BJ (cell line): ENCODE measurements at regions not wholly inside any gene's neighbourhood (a gene's known extent, or its start where the extent isn't known, plus 50 kb on each side); places are given as distances from the start of the nearest gene placed in this dataset.
A peak's percentile ranks its signal among the peaks of the same experiment; 100 is the strongest.

ENCODE experiments used
- CTCF ChIA-PET: fragments of 350-600 bp; formaldehyde crosslinking; extraction: SDS; loops from one replicate; lab custom pipeline; 2021; ENCODE audit warnings: antibody characterized with exemption, inconsistent platforms; lab: Yijun Ruan, JAX
- POLR2A ChIA-PET: fragments of 300-600 bp; sonication (Branson Sonifier 250); formaldehyde crosslinking; extraction: SDS; loops from one replicate; lab custom pipeline; 2021; ENCODE audit warnings: antibody characterized with exemption; lab: Charles Lee
- DNase-seq: peaks from one replicate; pipeline ENCODE4 v3.0.0-alpha.2; 2011; ENCODE audit warnings: low read depth
- H3K27me3 ChIP-seq: 2 replicates; pipeline ENCODE4 v1.6.0; 2011; ENCODE audit warnings: low read length; ENCODE audit not compliant: control insufficient read depth, insufficient read depth
- H3K36me3 ChIP-seq: 2 replicates; pipeline ENCODE4 v1.5.1; 2011; ENCODE audit warnings: low read length; ENCODE audit not compliant: control insufficient read depth, insufficient read depth
- H3K4me3 ChIP-seq: 2 replicates; pipeline ENCODE4 v1.5.1; 2011; ENCODE audit warnings: low read depth, mild to moderate bottlenecking, control low read depth, low read length
- TF ChIP-seq, protein P1 (sequence below): IDR thresholded peaks from 2 replicates; pipeline ENCODE4 v1.5.1; 2011; ENCODE audit warnings: low read depth, mild to moderate bottlenecking, control low read depth, inconsistent platforms, low read length, moderate library complexity; ENCODE audit not compliant: insufficient read depth

DNA sequence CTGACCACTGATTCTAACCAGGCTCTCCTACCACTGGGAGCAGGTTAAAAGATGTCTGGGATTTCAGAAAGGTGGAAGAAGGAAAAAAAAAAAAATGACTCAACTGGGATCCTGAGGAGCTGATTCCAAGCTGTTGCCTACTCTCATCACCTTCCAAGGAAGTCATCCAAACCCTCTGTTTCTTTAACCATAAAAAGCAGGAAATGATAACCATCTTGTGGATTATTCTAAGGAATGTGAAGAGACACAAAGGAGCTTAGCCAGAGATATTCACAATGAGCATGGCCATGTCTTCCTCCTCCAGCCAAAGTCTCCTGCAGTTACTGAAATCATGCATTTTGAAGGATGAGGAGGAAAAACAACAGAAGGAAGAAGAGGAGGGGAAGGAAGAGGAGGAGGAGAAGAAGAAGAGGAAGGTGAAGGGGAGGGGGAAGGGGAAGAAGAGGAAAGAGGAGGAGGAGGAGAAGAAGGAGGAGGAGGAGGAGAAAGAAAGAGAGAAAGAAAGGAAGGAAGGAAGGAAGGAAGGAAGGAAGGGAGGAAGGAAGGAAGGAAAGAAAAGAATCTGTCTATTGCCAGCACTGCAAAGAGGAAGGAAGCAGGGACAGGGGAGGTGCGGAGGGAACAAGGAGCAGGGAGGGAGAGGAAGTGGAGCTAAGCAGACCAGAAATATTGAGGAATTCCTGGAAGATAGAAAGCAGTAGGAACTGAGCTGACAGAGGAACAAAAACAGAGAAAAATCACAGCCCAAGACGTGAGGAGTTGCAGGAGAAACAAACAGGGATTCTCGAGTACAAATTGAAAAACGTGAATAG is 229.2 kb downstream of the UACA start:
- ChIA-PET POLR2A (no interaction called here), CTCF (interaction anchor here (0.9 to 1.1 kb wide), 2 partner anchors 35 to 68 kb away, joined by 3 to 4 read pairs; no protein-coding TSS in a partner anchor)
- TF ChIP-seq, protein P1, sequence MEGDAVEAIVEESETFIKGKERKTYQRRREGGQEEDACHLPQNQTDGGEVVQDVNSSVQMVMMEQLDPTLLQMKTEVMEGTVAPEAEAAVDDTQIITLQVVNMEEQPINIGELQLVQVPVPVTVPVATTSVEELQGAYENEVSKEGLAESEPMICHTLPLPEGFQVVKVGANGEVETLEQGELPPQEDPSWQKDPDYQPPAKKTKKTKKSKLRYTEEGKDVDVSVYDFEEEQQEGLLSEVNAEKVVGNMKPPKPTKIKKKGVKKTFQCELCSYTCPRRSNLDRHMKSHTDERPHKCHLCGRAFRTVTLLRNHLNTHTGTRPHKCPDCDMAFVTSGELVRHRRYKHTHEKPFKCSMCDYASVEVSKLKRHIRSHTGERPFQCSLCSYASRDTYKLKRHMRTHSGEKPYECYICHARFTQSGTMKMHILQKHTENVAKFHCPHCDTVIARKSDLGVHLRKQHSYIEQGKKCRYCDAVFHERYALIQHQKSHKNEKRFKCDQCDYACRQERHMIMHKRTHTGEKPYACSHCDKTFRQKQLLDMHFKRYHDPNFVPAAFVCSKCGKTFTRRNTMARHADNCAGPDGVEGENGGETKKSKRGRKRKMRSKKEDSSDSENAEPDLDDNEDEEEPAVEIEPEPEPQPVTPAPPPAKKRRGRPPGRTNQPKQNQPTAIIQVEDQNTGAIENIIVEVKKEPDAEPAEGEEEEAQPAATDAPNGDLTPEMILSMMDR, result no peak
- Histone ChIP-seq H3K36me3 (no peaks in the 10 kb centered on the region), H3K4me3 (no peak overlapping the region), H3K27me3 (peaks cover 53% of the 10 kb centered on the region)
- DNase-seq, result peak; percentile 35

DNA sequence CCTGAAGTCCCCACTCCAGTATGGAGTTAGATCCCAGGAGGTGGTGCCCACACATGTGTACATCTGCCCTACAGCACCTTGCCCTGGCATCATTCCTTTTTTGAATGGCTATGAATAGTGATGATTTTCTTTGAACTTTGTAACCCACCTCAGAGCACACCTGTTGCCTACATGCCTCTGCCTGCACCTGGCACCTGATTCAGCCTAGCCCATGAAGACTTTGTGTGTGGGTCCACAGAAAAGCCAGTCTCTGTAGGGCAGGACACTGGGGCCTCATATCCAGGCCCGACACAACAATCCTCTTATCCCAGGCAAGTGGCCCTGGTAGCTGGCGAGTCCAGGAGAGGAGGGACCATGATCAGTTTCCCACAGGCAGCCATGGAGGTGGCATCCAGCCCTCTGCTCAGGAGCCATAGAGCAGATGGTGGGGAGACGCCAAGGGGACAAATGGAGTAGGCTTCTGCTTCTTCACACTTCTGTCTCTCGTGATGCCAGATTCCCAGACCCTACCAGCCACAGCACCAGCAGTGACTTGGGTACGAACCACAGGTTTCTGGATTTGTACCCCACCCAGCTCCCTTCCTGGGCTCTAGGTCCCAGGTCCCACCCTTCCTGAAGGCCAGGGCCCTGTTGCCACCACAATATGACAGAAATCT is 230.7 kb downstream of the UACA start:
- ChIA-PET POLR2A (no interaction called here), CTCF (no interaction called here)
- DNase-seq, result no peak
- Histone ChIP-seq H3K27me3 (peaks cover 43% of the 10 kb centered on the region), H3K36me3 (no peaks in the 10 kb centered on the region), H3K4me3 (no peak overlapping the region)
- TF ChIP-seq, protein P1, result no peak

DNA sequence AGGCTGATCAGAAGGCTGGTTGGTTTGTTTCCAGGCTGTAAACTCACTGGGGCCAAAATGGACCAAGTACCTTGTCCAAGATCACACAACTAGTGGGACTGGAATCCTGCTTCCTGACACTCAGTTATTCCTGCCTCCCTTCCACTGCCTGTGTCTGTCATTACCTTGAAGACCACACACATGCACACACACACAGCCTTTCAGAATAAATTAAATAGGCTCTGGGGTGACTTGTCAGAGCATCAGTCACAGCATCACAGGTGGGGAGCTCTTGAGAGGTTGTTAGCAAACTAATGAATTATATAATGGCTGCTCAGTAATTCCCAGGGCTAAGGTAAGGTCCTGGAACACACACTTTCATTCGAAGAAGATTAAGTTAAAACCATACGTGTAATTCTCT is 231.8 kb downstream of the UACA start:
- H3K36me3 ChIP-seq, result no peaks in the 10 kb centered on the region
- no peak overlapping the region for H3K4me3 ChIP-seq
- POLR2A ChIA-PET, result no interaction called here
- TF ChIP-seq, protein P1, result no peak
- CTCF ChIA-PET, result no interaction called here
- H3K27me3 ChIP-seq, result peaks cover 40% of the 10 kb centered on the region
- no peak for DNase-seq

DNA sequence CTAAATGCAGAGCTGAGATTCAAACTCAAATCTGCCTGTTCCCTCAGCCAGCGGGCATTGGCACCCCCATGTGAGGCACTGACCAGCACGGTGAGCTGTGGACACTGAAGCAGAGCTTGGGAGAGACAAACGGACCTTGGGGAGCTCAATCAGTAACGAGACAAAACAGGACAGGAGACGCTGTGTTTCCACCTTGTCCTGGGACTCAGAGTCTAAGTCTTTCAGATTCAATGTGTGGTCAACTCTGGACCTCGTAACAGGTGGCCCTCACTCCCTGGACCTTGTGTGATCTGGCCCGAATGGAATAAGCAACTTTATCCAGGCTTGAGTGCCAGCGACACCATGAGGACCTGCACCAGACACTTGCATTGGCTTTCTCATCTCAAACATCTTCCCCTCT is 232.5 kb downstream of the UACA start:
- POLR2A ChIA-PET, result no interaction called here
- Histone ChIP-seq H3K4me3 (no peak overlapping the region), H3K27me3 (peaks cover 34% of the 10 kb centered on the region), H3K36me3 (no peaks in the 10 kb centered on the region)
- CTCF ChIA-PET, result no interaction called here
- TF ChIP-seq, protein P1, result no peak
- DNase-seq, result no peak

DNA sequence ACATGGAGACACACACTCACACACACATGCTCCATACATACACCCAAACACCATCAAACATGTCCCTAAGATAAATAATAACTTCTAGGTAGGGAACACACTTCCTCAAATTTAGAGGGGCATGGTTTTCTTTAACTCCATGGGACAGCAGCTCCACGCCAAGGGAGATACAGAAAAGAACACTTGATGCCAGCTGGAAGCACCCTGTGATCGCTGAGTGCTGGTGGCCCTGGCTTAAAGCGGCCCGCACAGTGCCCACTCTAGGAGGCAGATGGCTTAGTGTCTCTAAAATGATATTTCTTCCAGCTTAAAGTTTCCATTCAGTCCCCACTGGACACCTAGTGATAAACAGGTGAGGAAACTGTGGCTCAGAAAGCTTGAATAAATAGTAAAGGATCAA is 232.9 kb downstream of the UACA start:
- CTCF ChIA-PET, result no interaction called here
- POLR2A ChIA-PET, result no interaction called here
- no peak for DNase-seq
- TF ChIP-seq, protein P1, result no peak
- peaks cover 31% of the 10 kb centered on the region for H3K27me3 ChIP-seq
- H3K36me3 ChIP-seq, result no peaks in the 10 kb centered on the region
- no peak overlapping the region for H3K4me3 ChIP-seq
